K562 (cell line): ENCODE measurements at regions not wholly inside any gene's neighbourhood (a gene's known extent, or its start where the extent isn't known, plus 50 kb on each side); places are given as distances from the start of the nearest gene placed in this dataset.
"Not testable (repeated sequence)": the region's sequence is repeated elsewhere in the genome, so short reads cannot be mapped to it uniquely, and the experiment has no call there.

Source experiments
- CREB1 ChIP-seq, 2 experiments: sonication (generic) in 1 of 2; formaldehyde crosslinking in 1 of 2; IDR thresholded peaks; 2 replicates each; pipeline versions ENCODE4 v1.6.1 to v1.8.0; 2012 to 2022; ENCODE audit warnings: inconsistent platforms in 1 of 2, mild to moderate bottlenecking in 1 of 2, missing genetic modification reagents in 1 of 2, moderate library complexity in 1 of 2
- CTCF ChIP-seq, 3 experiments: IDR thresholded peaks in 2 of 3; conservative IDR thresholded peaks in 1 of 3; 2 replicates each; pipeline ENCODE4 v1.5.1; 2011 to 2012; ENCODE audit warnings: low read length in 3 of 3, mild to moderate bottlenecking in 3 of 3, control low read depth in 2 of 3, improper control_type of control experiment in 1 of 3, inconsistent platforms in 1 of 3, low read depth in 1 of 3, mixed read lengths in 1 of 3, moderate library complexity in 1 of 3; ENCODE audit not compliant: insufficient read depth in 2 of 3
- E2F1 ChIP-seq: sonication (generic); formaldehyde crosslinking; IDR thresholded peaks from 2 replicates; pipeline ENCODE4 v1.8.1; 2023; ENCODE audit warnings: mild to moderate bottlenecking, missing genetic modification reagents, moderate library complexity
- ESRRA ChIP-seq: fragments of 450-650 bp; IDR thresholded peaks from 2 replicates; pipeline ENCODE4 v1.6.1; 2014; ENCODE audit warnings: low read depth, mild to moderate bottlenecking, moderate library complexity, borderline replicate concordance
- MAX ChIP-seq: sonication (generic); formaldehyde crosslinking; IDR thresholded peaks from 2 replicates; pipeline ENCODE4 v1.9.0; 2022; ENCODE audit warnings: mild to moderate bottlenecking, missing genetic modification reagents
- SMC3 ChIP-seq: conservative IDR thresholded peaks from 2 replicates; pipeline ENCODE4 v1.6.1; 2011; ENCODE audit warnings: low read depth, low read length, improper control_type of control experiment; ENCODE audit not compliant: insufficient read depth
- XRCC5 ChIP-seq: fragments of 200-400 bp; formaldehyde crosslinking; IDR thresholded peaks from 2 replicates; pipeline ENCODE4 v1.6.1; 2017; ENCODE audit warnings: low read depth, mild to moderate bottlenecking, low read length

- not testable (repeated sequence) for TF ChIP-seq CTCF (IDR thresholded peaks at IDR 0.05 in 2 of 3, conservative IDR thresholded peaks at IDR 0.05 in 1 of 3; ENCODE audit: insufficient read depth in 2 of 3, low read depth in 1 of 3, low read length in 3 of 3); CREB1 (IDR thresholded peaks at IDR 0.05); CREB1 (CRISPR knock-in tag; IDR thresholded peaks at IDR 0.05); ESRRA; SMC3; XRCC5; MAX (CRISPR knock-in tag); E2F1 (CRISPR knock-in tag)
Measured at GRCh38 chr1:121054928-121055327, 129.2 kb downstream of the FAM72B start.
